Esophagus muscularis mucosa (tissue), 3 donors: ENCODE measurements at regions not wholly inside any gene's neighbourhood (a gene's known extent, or its start where the extent isn't known, plus 50 kb on each side); places are given as distances from the start of the nearest gene placed in this dataset.

Experiments
- CTCF ChIP-seq, 3 experiments: fragments of 200-600 bp in 2 of 3; fragments of 450-650 bp in 1 of 3; sonication (generic) in 2 of 3; IDR thresholded peaks; one replicate each; pipeline ENCODE4 v1.5.1; 2017 to 2019; ENCODE audit warnings: antibody characterized with exemption in 3 of 3, mild to moderate bottlenecking in 2 of 3, moderate library complexity in 1 of 3
- POLR2A ChIP-seq: fragments of 450-650 bp; IDR thresholded peaks from one replicate; pipeline ENCODE4 v1.6.1; 2017; ENCODE audit warnings: antibody characterized with exemption, moderate library complexity, mild to moderate bottlenecking, low read depth

- TF ChIP-seq CTCF (IDR thresholded peaks at IDR 0.05), result peak; percentile 63 to 65 (median 65)
- TF ChIP-seq POLR2A, result no peak
Observed at GRCh38 chr1:91166106-91166712, 144.4 kb upstream of the ZNF644 start.
